Aorta (tissue), 5 donors: ENCODE measurements at regions not wholly inside any gene's neighbourhood (a gene's known extent, or its start where the extent isn't known, plus 50 kb on each side); places are given as distances from the start of the nearest gene placed in this dataset.
A peak's percentile ranks its signal among the peaks of the same experiment; 100 is the strongest.

ENCODE experiments used
- ATAC-seq: fragments of 200-7000 bp; cut with Tn5 transposase; one replicate; pipeline ENCODE4 v1.9.1; 2022; ENCODE audit warnings: moderate library complexity; ENCODE audit not compliant: low FRiP score
- DNase-seq, 2 donors: peaks; one replicate each; pipeline ENCODE4 v3.0.0-alpha.2; 2020
- H3K27ac ChIP-seq, 2 donors: one replicate each; pipeline ENCODE4 v1.5.1; 2013; ENCODE audit warnings: low read length in 2 of 2, mild to moderate bottlenecking in 2 of 2, moderate library complexity in 2 of 2, control low read depth in 1 of 2, inconsistent platforms in 1 of 2, low read depth in 1 of 2
- H3K27me3 ChIP-seq, 2 donors: one replicate each; pipeline ENCODE4 v1.6.1; 2013; ENCODE audit warnings: control low read depth in 1 of 2, low read length in 1 of 2, mild to moderate bottlenecking in 1 of 2, moderate library complexity in 1 of 2; ENCODE audit not compliant: insufficient read depth in 2 of 2, control insufficient read depth in 1 of 2
- H3K36me3 ChIP-seq, 2 donors: one replicate each; pipeline ENCODE4 v1.6.1; 2013; ENCODE audit warnings: control low read depth in 1 of 2, low read length in 1 of 2, mild to moderate bottlenecking in 1 of 2; ENCODE audit not compliant: insufficient read depth in 2 of 2, control insufficient read depth in 1 of 2
- H3K4me1 ChIP-seq, 2 donors: one replicate each; pipeline ENCODE4 v1.6.1; 2013; ENCODE audit warnings: low read length in 2 of 2, control low read depth in 1 of 2, mild to moderate bottlenecking in 1 of 2, moderate library complexity in 1 of 2; ENCODE audit not compliant: insufficient read depth in 2 of 2, control insufficient read depth in 1 of 2
- H3K4me3 ChIP-seq, 2 donors: one replicate each; pipeline ENCODE4 v1.5.1; 2013; ENCODE audit warnings: low read length in 2 of 2, control low read depth in 1 of 2, mild to moderate bottlenecking in 1 of 2
- H3K9me3 ChIP-seq: one replicate; pipeline ENCODE4 v1.6.1; 2013; ENCODE audit warnings: mild to moderate bottlenecking, low read length; ENCODE audit not compliant: control insufficient read depth
- WGBS, 2 donors: extraction: QIAGEN DNeasy Blood & Tissue Kit; methylation state at CpG; one replicate each; pipeline ENCODE4 v1.1.7; 2013; 5-methylcytosine and 5-hydroxymethylcytosine counted together
- intact Hi-C, 2 donors: fragments of 100-400 bp; cut with DNase I; formaldehyde crosslinking; loops; one replicate each; pipeline versions ENCODE4 v1.14.2 to v1.15.0; 2022
- donor health status: healthy with polysubstance abuse.
- donor health status: Bipolar disorder and iron deficiency.
- donor health status: DM: no; HTN: no; CAD: no.
- donor health status: DM: no; HTN: no; CAD: no.
- donor health status: DM: yes; HTN: yes; CAD: no.

- intact Hi-C loops, result no loop called here
- Histone ChIP-seq H3K4me1 (no peaks in the 10 kb centered on the region), H3K27ac (no peak overlapping the region), H3K9me3 (no peaks in the 10 kb centered on the region), H3K27me3 (no peaks in the 10 kb centered on the region), H3K4me3 (no peak overlapping the region), H3K36me3 (no peaks in the 10 kb centered on the region)
- no peak for DNase-seq
- no peak for ATAC-seq
- 76 to 83% methylated on average over 2 of the region's 2 CpGs for WGBS, 2 donors
Measured at GRCh38 chr9:82539146-82539545, 523.8 kb downstream of the RASEF start.

DNA sequence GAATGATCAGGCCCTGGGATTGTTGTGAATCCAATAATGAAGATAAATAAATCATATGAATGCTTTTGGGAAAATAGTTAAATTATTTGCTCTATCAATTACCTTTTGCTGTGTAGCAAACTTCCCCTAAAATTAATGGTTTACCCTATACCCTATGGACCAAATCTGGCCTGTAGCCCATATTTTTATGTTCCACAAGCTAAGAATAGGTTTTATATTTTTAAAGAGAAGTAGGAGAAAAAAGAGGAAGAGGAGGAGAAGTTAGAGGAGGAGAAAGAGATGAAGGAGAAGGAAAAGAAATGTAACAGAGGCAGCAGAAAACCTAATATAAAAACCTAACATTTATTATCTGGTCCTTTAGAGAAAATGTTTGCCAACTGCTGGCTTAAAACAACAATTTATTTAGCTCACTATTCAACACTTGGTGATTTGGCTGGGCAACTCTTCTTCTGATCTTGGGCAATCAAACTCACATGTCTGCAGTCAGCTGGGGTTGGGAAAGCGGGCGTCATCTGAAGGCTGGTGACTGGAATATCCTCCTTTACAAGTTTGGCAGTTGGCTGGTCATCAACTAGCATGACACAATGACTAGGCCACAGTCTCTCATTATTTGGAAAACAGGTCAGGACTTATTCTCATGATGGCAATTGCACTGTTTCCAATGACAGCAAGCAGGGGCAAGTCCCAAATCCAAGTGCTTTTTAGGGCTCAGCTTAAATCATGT, 522.9 kb downstream of the RASEF start:
- peak in 1 of 2 donors; percentile 45 for DNase-seq
- no peak overlapping the region for H3K27ac ChIP-seq
- 93 to 94% methylated on average over 2 of the region's 2 CpGs for WGBS, 2 donors
- no peaks in the 10 kb centered on the region for H3K9me3 ChIP-seq
- intact Hi-C loops, result no loop called here
- H3K36me3 ChIP-seq, result no peaks in the 10 kb centered on the region
- no peak overlapping the region for H3K4me3 ChIP-seq
- H3K27me3 ChIP-seq, result no peaks in the 10 kb centered on the region
- ATAC-seq, result no peak
- H3K4me1 ChIP-seq, result no peaks in the 10 kb centered on the region

DNA sequence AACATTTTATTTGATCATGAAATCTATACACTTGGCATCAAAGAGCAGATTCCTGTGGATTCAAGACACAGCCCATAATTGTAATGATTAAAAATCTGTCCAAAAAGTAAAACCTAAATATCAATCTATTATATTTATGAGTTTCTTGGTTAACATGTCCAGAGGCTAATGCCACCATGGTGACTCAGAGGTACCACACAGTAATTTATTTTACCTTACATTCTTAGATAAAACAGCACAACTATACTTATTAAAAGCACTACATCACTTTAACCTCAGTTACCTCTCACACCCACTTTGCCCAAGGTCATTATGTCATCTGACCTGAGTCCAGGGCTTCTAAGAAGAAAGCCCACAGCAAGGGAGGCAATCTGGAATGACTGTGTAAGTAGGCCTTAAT, 519.2 kb downstream of the RASEF start:
- no peak overlapping the region for H3K4me3 ChIP-seq
- ATAC-seq (no peak), DNase-seq (no peak)
- H3K36me3 ChIP-seq, result no peaks in the 10 kb centered on the region
- intact Hi-C loops, result no loop called here
- H3K27me3 ChIP-seq, result no peaks in the 10 kb centered on the region
- H3K27ac ChIP-seq, result no peak overlapping the region
- no peaks in the 10 kb centered on the region for H3K9me3 ChIP-seq
- H3K4me1 ChIP-seq, result no peaks in the 10 kb centered on the region

GRCh38 chr9:82546136-82546535, 516.8 kb downstream of the RASEF start:
- Histone ChIP-seq H3K27ac (no peak overlapping the region), H3K36me3 (no peaks in the 10 kb centered on the region), H3K27me3 (no peaks in the 10 kb centered on the region), H3K4me1 (no peaks in the 10 kb centered on the region), H3K4me3 (no peak overlapping the region), H3K9me3 (peaks cover 2% of the 10 kb centered on the region)
- no peak for DNase-seq
- intact Hi-C loops, result no loop called here
- no peak for ATAC-seq

DNA sequence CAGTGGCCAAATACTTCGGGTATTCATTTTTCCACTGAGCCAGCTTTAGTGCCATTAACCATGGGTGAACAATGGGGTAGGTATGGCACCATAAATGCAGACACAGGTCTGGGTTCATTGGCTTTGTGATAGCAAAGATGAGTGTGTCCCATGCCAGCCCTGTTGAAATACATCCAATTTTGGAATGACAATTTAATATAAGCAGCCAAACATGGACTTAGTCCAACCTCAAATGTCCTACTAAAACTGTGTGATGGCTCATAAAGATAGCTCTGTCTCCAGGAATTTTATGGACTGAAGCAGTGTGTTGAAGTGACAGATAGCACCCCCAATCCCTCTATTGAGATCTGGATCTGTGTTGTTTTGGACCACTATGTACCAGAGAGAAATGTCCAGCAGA, 514.9 kb downstream of the RASEF start:
- ATAC-seq (no peak), DNase-seq (no peak)
- Histone ChIP-seq H3K36me3 (no peaks in the 10 kb centered on the region), H3K27ac (no peak overlapping the region), H3K4me1 (no peaks in the 10 kb centered on the region), H3K4me3 (no peak overlapping the region), H3K9me3 (peaks cover 2% of the 10 kb centered on the region), H3K27me3 (no peaks in the 10 kb centered on the region)
- intact Hi-C loops, result no loop called here
- 83 to 88% methylated on average over 1 of the region's 1 CpG for WGBS, 2 donors

DNA sequence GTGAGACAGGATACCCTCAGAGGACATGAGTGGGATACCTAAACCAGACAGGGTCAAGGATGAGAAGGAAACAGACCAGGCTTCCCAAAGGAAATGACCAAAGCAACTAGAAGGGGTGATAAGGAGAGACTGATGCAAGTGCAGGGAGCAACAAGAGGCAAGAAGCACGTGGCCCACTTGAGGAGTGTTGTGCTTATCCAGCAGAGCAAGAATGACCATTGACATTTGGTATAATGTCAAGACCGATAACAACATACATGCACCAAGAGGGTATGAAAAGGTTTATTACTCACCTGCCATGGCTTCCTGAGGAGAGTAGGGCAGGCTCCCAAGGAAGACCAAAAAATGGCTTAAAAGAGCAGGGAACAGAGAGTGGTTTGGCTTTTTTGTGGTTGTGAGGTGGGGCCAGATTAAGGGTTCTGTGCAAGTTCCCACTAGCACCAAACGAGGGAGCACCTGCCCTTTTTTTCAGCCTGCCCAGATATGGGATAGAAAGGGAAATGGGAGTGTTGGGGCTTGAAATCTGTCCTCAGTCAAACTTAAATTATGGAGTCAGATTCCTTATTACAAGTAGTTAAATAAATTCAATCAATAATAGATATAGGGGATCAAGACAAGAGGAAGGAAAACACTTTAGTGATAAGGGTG, 513.6 kb downstream of the RASEF start:
- intact Hi-C loops, result no loop called here
- peaks cover 2% of the 10 kb centered on the region for H3K9me3 ChIP-seq
- ATAC-seq (no peak), DNase-seq (no peak)
- no peak overlapping the region for H3K4me3 ChIP-seq
- no peak overlapping the region for H3K27ac ChIP-seq
- no peaks in the 10 kb centered on the region for H3K27me3 ChIP-seq
- no peaks in the 10 kb centered on the region for H3K36me3 ChIP-seq
- WGBS, 2 donors, result 93 to 95% methylated on average over 3 of the region's 3 CpGs
- no peaks in the 10 kb centered on the region for H3K4me1 ChIP-seq

- H3K4me1 ChIP-seq, result peaks cover 0 to 3% of the 10 kb centered on the region in 2 donors
- intact Hi-C loops, result no loop called here
- peaks cover 2% of the 10 kb centered on the region for H3K9me3 ChIP-seq
- H3K27me3 ChIP-seq, result no peaks in the 10 kb centered on the region
- H3K27ac ChIP-seq, result no peak overlapping the region
- H3K36me3 ChIP-seq, result no peaks in the 10 kb centered on the region
- no peak for ATAC-seq
- no peak for DNase-seq
- WGBS, 2 donors, result 92 to 94% methylated on average over 2 of the region's 2 CpGs
- no peak overlapping the region for H3K4me3 ChIP-seq
Measured at GRCh38 chr9:82552784-82553183, 510.2 kb downstream of the RASEF start.

- no peak overlapping the region for H3K4me3 ChIP-seq
- ATAC-seq (no peak), DNase-seq (no peak)
- 94 to 96% methylated on average over 8 of the region's 8 CpGs for WGBS, 2 donors
- no peaks in the 10 kb centered on the region for H3K36me3 ChIP-seq
- peaks cover 2% of the 10 kb centered on the region for H3K9me3 ChIP-seq
- H3K27me3 ChIP-seq, result no peaks in the 10 kb centered on the region
- intact Hi-C loops, result no loop called here
- H3K4me1 ChIP-seq, result peaks cover 0 to 3% of the 10 kb centered on the region in 2 donors
- no peak overlapping the region for H3K27ac ChIP-seq
Measured at GRCh38 chr9:82553654-82554366, 509.1 kb downstream of the RASEF start.

GRCh38 chr9:82554381-82554780, 508.6 kb downstream of the RASEF start:
- no peak overlapping the region for H3K27ac ChIP-seq
- H3K9me3 ChIP-seq, result no peaks in the 10 kb centered on the region
- H3K27me3 ChIP-seq, result no peaks in the 10 kb centered on the region
- DNase-seq, result no peak
- no peak for ATAC-seq
- H3K4me1 ChIP-seq, result peaks cover 0 to 3% of the 10 kb centered on the region in 2 donors
- no peak overlapping the region for H3K4me3 ChIP-seq
- intact Hi-C loops, result no loop called here
- H3K36me3 ChIP-seq, result no peaks in the 10 kb centered on the region
- WGBS, 2 donors, result 79 to 80% methylated on average over 3 of the region's 3 CpGs
